Right atrium auricular region (tissue), 2 donors: ENCODE measurements at regions not wholly inside any gene's neighbourhood (a gene's known extent, or its start where the extent isn't known, plus 50 kb on each side); places are given as distances from the start of the nearest gene placed in this dataset.

Source experiments
- DNase-seq: peaks from one replicate; pipeline ENCODE4 v3.0.0-alpha.2; 2019; ENCODE audit warnings: low spot score
- H3K27ac ChIP-seq, 2 donors: fragments of 200-600 bp; sonication (generic); 1 replicate in 1 of 2; 2 replicates in 1 of 2; pipeline ENCODE4 v1.5.1; 2016 to 2019
- H3K27me3 ChIP-seq, 2 donors: fragments of 200-600 bp; sonication (generic); one replicate each; pipeline versions ENCODE4 v1.5.1 to v1.6.0; 2017 to 2019
- H3K36me3 ChIP-seq: fragments of 200-600 bp; sonication (generic); one replicate; pipeline ENCODE4 v1.5.1; 2016
- H3K4me1 ChIP-seq, 2 donors: fragments of 200-600 bp; sonication (generic); one replicate each; pipeline versions ENCODE4 v1.5.1 to v1.6.0; 2017 to 2019
- H3K4me3 ChIP-seq, 2 donors: fragments of 200-600 bp; sonication (generic); 1 replicate in 1 of 2; 2 replicates in 1 of 2; pipeline ENCODE4 v1.5.1; 2017 to 2019; ENCODE audit warnings: mild to moderate bottlenecking in 1 of 2, moderate library complexity in 1 of 2
- H3K9me3 ChIP-seq, 2 donors: fragments of 200-600 bp; sonication (generic); one replicate each; pipeline ENCODE4 v1.5.1; 2019
- TF ChIP-seq, protein P1 (sequence below), 2 donors: fragments of 200-600 bp; sonication (generic); IDR thresholded peaks; one replicate each; pipeline ENCODE4 v1.5.1; 2019; ENCODE audit warnings: antibody characterized with exemption in 2 of 2

GRCh38 chr2:516944-517343, 160.3 kb downstream of the TMEM18 start:
- Histone ChIP-seq H3K27me3 (no peaks in the 10 kb centered on the region), H3K27ac (no peak overlapping the region), H3K4me3 (no peak overlapping the region), H3K36me3 (no peaks in the 10 kb centered on the region), H3K9me3 (no peaks in the 10 kb centered on the region), H3K4me1 (no peaks in the 10 kb centered on the region)
- no peak for DNase-seq
- TF ChIP-seq, protein P1, sequence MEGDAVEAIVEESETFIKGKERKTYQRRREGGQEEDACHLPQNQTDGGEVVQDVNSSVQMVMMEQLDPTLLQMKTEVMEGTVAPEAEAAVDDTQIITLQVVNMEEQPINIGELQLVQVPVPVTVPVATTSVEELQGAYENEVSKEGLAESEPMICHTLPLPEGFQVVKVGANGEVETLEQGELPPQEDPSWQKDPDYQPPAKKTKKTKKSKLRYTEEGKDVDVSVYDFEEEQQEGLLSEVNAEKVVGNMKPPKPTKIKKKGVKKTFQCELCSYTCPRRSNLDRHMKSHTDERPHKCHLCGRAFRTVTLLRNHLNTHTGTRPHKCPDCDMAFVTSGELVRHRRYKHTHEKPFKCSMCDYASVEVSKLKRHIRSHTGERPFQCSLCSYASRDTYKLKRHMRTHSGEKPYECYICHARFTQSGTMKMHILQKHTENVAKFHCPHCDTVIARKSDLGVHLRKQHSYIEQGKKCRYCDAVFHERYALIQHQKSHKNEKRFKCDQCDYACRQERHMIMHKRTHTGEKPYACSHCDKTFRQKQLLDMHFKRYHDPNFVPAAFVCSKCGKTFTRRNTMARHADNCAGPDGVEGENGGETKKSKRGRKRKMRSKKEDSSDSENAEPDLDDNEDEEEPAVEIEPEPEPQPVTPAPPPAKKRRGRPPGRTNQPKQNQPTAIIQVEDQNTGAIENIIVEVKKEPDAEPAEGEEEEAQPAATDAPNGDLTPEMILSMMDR (IDR thresholded peaks at IDR 0.05) = no peak

DNA sequence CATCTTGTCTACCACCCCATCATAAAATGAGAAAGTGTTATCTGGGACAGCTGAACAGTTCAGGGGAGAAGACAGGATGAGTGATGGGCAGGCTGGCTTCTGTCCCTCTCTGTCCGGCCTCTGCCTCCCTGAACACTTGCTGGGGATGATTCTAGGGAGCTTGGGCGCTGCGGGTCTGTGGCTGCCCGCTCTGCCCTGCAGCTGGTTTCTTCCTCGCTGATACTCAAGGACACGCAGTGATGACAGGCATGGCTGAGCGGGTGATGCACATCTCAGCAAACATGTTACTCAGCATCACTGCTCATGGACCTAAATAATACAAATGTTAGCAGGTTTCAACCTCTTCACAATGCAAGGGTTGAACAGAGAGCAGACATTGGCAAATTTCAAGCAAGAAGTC, 161.1 kb downstream of the TMEM18 start:
- no peaks in the 10 kb centered on the region for H3K27me3 ChIP-seq
- no peak overlapping the region for H3K27ac ChIP-seq
- H3K36me3 ChIP-seq = no peaks in the 10 kb centered on the region
- no peaks in the 10 kb centered on the region for H3K9me3 ChIP-seq
- TF ChIP-seq, protein P1 (IDR thresholded peaks at IDR 0.05) = no peak
- no peaks in the 10 kb centered on the region for H3K4me1 ChIP-seq
- no peak overlapping the region for H3K4me3 ChIP-seq
- DNase-seq = no peak

- Histone ChIP-seq H3K27me3 (no peaks in the 10 kb centered on the region), H3K4me1 (no peaks in the 10 kb centered on the region), H3K27ac (no peak overlapping the region), H3K36me3 (no peaks in the 10 kb centered on the region), H3K9me3 (no peaks in the 10 kb centered on the region), H3K4me3 (no peak overlapping the region)
- DNase-seq = no peak
- TF ChIP-seq, protein P1 (IDR thresholded peaks at IDR 0.05) = no peak
These were observed 161.6 kb downstream of the TMEM18 start for GRCh38 chr2:515441-516127.

DNA sequence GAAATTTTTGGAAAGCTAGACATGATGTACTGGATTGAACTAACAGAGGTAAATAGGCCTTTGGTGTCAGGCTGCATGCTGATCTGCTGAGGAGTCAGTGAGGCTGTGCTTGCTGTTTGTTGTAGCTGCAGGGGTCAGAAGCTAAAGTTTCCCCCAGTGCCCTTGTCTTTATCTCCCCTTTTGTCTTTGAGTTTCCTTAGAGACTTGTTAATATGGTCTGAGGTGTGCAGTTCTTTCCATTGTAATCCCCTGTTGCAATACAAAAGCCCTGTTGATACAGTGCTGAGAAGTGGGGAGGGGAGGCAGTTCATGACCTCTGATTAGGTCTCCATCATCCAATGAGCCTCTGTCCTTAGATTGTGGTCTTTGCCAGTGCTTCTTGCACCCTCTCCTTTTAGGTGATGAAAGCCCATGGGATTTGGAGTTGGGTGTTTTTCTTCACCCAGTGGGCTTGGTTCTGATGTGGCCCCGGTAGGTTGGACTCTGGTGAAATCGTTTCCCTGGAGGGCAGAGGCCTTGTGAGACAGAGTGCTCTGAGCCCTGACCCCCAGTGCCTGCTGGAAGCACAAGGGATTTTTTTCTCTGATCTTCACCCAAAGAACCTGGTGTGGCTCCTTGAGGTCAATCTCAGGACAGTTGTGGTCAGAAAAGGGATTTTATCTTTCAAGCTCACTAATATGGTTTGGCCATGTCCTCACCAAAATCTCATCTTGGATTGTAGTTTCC, 163.1 kb downstream of the TMEM18 start:
- Histone ChIP-seq H3K27me3 (no peaks in the 10 kb centered on the region), H3K4me3 (no peak overlapping the region), H3K36me3 (no peaks in the 10 kb centered on the region), H3K27ac (no peak overlapping the region), H3K9me3 (no peaks in the 10 kb centered on the region), H3K4me1 (no peaks in the 10 kb centered on the region)
- DNase-seq = no peak
- TF ChIP-seq, protein P1 (IDR thresholded peaks at IDR 0.05) = no peak

- Histone ChIP-seq H3K4me3 (no peak overlapping the region), H3K4me1 (no peaks in the 10 kb centered on the region), H3K9me3 (no peaks in the 10 kb centered on the region), H3K36me3 (no peaks in the 10 kb centered on the region), H3K27me3 (no peaks in the 10 kb centered on the region), H3K27ac (no peak overlapping the region)
- TF ChIP-seq, protein P1 (IDR thresholded peaks at IDR 0.05) = no peak
- no peak for DNase-seq
These were observed 166.4 kb downstream of the TMEM18 start for GRCh38 chr2:510839-511238.
